NCI-H345 (cell line): ENCODE measurements at regions not wholly inside any gene's neighbourhood (a gene's known extent, or its start where the extent isn't known, plus 50 kb on each side); places are given as distances from the start of the nearest gene placed in this dataset.

Experiments used
- DNase-seq: peaks from one replicate; lab custom pipeline; 2025; lab: John Stamatoyannopoulos, UW

DNA sequence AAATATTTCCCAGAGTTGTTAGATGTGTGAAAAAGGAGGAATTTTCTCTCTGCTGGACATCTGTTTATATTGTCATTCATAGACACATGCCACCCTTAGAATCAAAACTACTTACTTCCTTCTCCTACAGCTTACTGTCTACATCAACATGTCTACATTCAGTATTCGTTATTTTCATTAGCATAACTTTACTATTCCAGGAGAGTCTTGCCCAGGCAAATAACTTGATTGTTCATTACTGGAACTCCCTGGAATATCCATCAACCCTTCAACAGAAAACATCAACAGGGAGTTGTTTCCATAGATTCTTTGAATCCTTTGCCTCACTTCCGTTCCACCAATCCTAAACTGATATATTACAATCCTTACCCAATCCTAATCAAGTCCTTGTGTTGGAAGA is 457.5 kb upstream of the ZNF608 start:
- DNase-seq, result no peak

DNA sequence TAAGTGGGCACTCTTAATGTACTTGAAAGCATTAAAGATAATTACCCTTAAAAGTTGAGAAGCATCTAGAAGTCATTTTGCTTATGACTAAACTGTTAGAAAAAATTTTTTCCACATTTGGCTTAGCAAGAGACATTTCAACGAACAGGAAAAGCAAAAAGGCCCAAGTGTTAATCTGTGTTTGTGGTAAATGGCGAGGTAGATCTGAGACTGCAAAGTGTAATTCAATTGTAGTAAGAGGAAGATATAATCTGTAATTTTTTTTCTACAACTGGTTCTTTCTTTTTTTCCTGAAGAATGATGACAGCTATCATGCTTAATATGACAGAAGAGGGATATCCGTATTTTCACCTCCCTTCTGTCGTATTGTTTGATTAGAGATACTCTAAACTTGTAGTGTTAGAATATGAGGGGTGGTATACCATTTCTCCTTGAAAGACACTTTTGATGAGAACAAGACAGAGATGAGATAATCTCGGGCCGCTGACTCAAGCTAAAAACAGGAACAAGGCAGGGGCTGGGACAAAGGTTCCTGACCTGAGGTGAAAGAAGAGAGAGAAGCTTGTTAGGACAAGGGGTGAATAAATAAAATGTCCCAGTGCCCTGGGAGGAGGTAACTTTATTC is 459.3 kb upstream of the ZNF608 start:
- no peak for DNase-seq

GRCh38 chr5:125207856-125208255 is 461.4 kb upstream of the ZNF608 start:
- DNase-seq, result no peak

DNA sequence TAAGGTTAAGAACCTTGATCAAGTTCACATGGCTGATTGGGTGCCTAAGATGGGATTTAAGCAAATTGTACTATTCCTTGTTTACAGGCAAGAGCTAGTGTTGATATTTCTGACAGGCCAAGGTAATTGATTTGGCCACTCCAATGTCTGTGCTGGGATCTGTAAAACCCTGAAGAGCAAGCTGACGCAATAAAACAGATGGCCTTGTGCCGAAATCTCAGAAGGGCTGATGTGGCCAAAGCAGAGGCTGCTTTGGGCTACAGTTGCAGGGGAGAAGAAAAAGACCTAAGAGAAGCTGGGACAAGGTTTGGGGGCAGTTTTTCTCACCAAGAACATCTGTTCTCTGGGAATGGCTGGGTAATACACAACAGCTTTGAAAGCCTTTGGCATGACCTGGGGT is 463.2 kb upstream of the ZNF608 start:
- no peak for DNase-seq

DNA sequence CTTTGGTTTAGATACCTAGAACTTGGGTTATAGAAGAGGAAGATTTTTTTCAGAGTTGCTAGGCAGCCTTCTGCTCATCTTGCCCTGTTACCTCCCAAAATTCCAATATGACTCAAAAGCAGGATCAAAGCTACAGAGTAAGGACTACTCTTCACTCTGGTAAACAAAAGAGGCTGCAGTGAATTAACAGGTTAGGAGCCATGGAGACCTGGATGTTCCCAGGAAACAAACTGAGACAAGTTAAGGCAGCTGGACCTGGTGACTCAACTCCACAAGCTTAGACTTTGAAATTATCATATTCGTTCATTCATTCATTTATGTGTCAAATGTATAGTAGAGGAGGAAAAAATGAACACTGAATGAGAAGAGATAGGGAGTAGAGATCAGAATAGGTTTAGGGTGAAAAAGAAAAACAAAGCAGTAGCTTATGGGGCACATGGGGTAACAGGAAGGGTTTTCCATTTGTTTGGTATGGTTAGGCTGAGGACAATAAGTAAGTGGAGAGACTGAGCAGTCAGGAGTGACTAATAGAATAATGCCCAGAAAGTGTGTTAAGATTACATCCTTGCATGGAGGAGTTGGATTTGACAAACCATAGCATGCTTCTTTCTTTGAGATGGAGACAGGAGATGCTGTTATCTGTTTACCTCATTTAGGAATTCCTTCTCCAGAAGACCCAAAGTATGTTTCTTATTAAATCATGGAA is 464.0 kb upstream of the ZNF608 start:
- no peak for DNase-seq

DNA sequence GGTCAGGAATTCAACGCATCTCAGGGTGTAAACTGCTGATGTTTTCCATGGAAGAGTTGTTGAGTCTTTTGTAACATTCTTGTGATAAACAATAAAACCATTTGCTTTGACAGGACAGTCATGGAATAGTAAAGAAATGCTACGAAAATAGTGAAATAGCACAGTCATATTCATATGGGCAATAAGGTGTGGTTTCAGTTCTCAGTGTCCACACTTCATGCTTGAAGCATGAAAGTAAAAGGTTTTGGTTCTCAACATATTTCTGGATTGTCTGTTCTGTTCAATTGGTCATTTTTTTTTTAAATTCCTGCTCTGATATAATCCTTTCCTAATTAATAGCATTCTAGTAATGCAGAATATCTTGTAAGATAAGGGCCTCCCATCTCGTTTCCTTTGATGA is 467.6 kb upstream of the ZNF608 start:
- no peak for DNase-seq

GRCh38 chr5:125215593-125215992 is 469.2 kb upstream of the ZNF608 start:
- no peak for DNase-seq

DNA sequence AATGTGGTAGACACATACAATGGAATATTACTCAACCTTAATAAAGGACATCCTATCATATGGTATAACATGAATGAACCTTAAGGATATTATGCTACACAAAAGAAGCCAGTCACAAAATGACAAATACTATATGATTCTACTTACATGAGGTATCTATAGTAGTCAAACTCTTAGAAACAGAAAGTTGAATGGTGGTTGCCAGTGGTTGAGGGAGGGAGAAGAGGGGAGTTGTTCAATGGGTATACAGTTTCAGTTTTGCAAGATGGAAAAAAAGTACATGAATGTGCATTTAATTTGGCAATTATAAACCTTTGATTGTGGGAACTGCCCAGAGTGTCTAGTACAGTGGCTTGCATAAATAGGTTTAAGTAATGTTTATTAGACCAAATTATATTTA is 473.3 kb upstream of the ZNF608 start:
- DNase-seq, result no peak

DNA sequence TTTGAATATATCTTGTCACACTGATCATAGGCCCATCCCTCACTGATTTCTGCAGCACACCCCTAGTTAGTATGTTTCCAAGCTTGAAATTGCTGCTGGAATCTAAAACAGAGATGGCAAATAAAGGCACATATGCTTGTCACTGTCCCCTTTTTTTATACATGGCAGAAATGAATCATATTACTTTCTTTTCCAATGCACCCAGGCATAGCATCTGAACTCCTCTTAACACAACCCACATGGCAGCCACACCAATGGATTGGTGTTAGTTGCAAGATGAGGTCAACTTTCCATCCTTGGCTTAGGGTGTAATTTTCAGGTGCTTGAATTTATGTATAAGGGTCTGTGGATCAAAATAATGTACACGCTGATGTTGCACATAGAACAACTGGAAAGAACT is 473.8 kb upstream of the ZNF608 start:
- no peak for DNase-seq

DNA sequence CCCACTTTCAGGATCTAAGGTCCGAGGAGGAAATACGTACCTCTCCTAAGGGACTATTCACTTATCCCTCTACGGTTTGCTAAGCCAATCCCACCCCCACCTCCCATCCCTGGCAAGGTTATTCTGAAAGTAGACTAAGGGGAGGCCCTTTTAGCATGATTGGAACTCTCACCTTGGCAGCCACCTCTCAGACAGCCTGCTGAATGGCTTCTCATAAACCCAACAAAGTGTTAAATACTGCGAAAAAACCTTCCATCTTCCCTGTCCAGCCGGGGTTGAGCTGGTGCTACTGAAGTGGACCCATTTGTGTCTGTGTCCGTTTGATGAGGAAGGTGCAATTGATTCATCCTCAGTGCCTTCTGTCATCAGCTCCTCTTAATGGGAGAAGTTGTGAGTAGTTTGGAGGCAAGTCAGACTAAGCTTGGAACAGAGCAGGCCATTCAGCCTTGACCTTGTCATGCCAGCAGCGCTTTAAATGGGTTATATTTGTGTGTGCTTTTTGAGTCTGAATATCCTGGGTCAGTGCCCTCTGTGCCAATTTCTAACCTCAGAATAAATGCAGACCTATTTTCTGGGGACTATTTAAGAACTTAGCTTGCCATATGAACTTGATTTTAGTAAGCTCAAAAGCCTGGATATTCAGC is 476.3 kb upstream of the ZNF608 start:
- no peak for DNase-seq

- no peak for DNase-seq
Observed at GRCh38 chr5:125225424-125225823, 479.0 kb upstream of the ZNF608 start.

GRCh38 chr5:125226825-125227224 is 480.4 kb upstream of the ZNF608 start:
- no peak for DNase-seq

GRCh38 chr5:125227333-125228095 is 481.1 kb upstream of the ZNF608 start:
- no peak for DNase-seq

GRCh38 chr5:125228363-125229070 is 482.1 kb upstream of the ZNF608 start:
- DNase-seq, result no peak

GRCh38 chr5:125229556-125229955 is 483.1 kb upstream of the ZNF608 start:
- DNase-seq, result no peak

GRCh38 chr5:125232779-125233230 is 486.4 kb upstream of the ZNF608 start:
- DNase-seq, result no peak

DNA sequence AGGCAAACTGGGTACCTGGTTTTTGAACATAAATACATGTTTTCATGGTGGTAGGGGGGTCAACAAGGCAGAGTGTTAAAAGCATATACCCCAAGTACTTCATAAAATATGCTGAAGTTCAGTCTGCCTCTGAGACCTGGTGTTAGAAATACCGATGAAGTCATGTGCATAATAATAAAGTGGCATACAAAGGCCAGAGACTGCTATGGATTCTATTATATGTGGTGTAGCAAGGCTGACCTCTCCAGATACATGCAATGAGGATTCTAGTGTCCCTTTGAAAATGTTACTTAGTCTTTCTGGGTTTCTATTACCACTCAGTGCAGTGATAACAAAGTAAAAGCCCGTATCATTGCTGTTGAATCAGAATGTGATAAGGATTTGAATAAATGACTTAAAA is 487.5 kb upstream of the ZNF608 start:
- no peak for DNase-seq

DNA sequence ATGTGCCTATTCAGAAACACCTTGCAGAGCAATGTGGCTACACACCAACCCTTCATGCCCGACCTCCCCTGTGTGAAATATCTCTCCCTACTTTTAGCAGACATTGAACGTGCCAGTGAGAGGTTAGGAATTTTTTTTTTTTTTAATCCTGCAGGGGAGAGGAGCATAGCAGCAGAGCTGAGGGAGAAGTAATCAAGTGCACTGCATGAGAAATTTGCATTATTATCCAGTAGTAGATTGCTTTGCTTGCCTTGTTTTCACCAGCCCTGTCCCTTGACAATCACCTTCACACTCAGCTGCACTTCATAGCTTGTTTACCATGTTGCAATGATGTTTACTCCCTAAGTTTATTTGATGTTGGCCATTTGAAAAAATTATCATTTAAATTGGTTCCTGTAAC is 489.6 kb upstream of the ZNF608 start:
- DNase-seq, result no peak

- no peak for DNase-seq
Observed at GRCh38 chr5:125236981-125237380, 490.5 kb upstream of the ZNF608 start.

DNA sequence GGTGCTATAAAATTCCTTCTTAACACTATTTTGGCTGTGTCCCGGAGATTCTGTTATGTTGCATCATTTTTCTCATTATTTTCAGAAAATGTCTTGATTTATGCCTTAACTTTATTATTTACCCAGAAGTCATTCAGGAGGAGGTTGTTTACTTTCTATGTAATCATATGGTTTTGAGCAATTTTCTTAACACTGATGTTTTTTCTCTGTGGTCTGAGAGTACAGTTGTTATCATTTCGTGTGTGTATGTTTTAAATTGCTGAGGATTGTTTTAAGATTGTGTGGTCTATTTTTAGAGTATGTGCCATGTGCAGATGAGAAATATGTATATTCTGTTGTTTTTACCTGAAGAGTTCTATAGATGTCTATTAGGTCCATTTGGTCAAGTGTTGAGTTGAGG is 498.1 kb upstream of the ZNF608 start:
- no peak for DNase-seq

DNA sequence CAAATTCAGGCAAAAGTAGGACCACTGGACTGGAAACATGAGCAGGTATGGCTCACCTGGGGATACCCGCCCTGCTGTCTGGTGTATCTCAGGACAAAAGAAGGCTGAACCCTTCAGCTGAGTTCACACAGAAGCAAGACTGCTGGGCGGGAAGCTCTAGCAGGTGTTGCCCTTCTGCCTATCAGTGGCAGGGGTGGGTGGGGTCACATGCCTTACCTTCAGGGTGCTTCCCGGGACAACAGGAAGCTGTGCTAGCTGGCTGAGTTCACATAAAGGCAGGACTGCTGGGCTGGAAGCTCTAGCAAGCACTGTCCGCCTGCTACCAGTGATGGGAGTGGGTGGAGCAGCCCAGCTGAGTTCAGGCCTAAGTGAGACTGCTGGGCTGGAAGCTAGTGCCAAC is 498.8 kb upstream of the ZNF608 start:
- DNase-seq, result no peak

GRCh38 chr5:125249400-125249799 is 503.0 kb upstream of the ZNF608 start:
- DNase-seq, result no peak
